GM13976 (cell line): ENCODE measurements at regions not wholly inside any gene's neighbourhood (a gene's known extent, or its start where the extent isn't known, plus 50 kb on each side); places are given as distances from the start of the nearest gene placed in this dataset.

Experiments
- DNase-seq: peaks from one replicate; pipeline ENCODE4 v3.0.0; 2012; ENCODE audit warnings: low spot score
- CTCF ChIP-seq: IDR thresholded peaks from 2 replicates; pipeline ENCODE4 v1.5.1; 2012; ENCODE audit warnings: borderline replicate concordance, mild to moderate bottlenecking; ENCODE audit not compliant: insufficient read depth; ENCODE audit errors: extremely low read depth, missing control alignments, control extremely low read depth
- in situ Hi-C: fragments of 300-500 bp; cut with MboI; formaldehyde crosslinking; loops from one replicate; pipeline ENCODE4 v1.12.0; 2022; ENCODE audit warnings: low sequenced_read_pairs, mixed read lengths, inconsistent platforms; ENCODE audit not compliant: unreplicated experiment

GRCh38 chr6:56745971-56746370, 103.3 kb upstream of the DST start:
- DNase-seq: no peak
- TF ChIP-seq CTCF: no peak
- in situ Hi-C loops: no loop called here

GRCh38 chr6:56745081-56745480, 102.4 kb upstream of the DST start:
- no peak for DNase-seq
- in situ Hi-C loops: no loop called here
- no peak for TF ChIP-seq CTCF

GRCh38 chr6:56744528-56744927, 101.8 kb upstream of the DST start:
- no peak for DNase-seq
- in situ Hi-C loops: no loop called here
- TF ChIP-seq CTCF: no peak

GRCh38 chr6:56742122-56742791, 99.6 kb upstream of the DST start:
- in situ Hi-C loops: no loop called here
- no peak for DNase-seq
- no peak for TF ChIP-seq CTCF

GRCh38 chr6:56741472-56741871, 98.8 kb upstream of the DST start:
- no peak for DNase-seq
- in situ Hi-C loops: no loop called here
- no peak for TF ChIP-seq CTCF

GRCh38 chr6:56739836-56740815, 97.4 kb upstream of the DST start:
- no peak for TF ChIP-seq CTCF
- in situ Hi-C loops: no loop called here
- DNase-seq: no peak
